Astrocyte (in vitro differentiated cells and primary cell): ENCODE measurements at regions not wholly inside any gene's neighbourhood (a gene's known extent, or its start where the extent isn't known, plus 50 kb on each side); places are given as distances from the start of the nearest gene placed in this dataset.

Experiments
- CTCF ChIP-seq: IDR thresholded peaks from 2 replicates; pipeline ENCODE4 v1.5.1; 2011; ENCODE audit warnings: low read depth, mild to moderate bottlenecking, inconsistent platforms, low read length, moderate library complexity; ENCODE audit not compliant: insufficient read depth
- EZH2 ChIP-seq: IDR thresholded peaks from 2 replicates; pipeline ENCODE4 v1.6.1; 2012; ENCODE audit warnings: mild to moderate bottlenecking, low read length, inconsistent platforms; ENCODE audit not compliant: insufficient read depth

GRCh38 chr13:90612391-90612790, 735.1 kb upstream of the MIR17HG start:
- TF ChIP-seq CTCF, result no peak
- no peak for TF ChIP-seq EZH2
